ENCODE measurements at regions not wholly inside any gene's neighbourhood (a gene's known extent, or its start where the extent isn't known, plus 50 kb on each side); places are given as distances from the start of the nearest gene placed in this dataset.

GRCh38 chr20:55514531-55514930, 490.8 kb downstream of the CBLN4 start:
- no peaks in the 10 kb centered on the region for H3K9me2 ChIP-seq (ENCODE audit: insufficient read depth)
- peaks cover under 1% of the 10 kb centered on the region; the same call in 1 of the 2 replicates for H3K36me3 ChIP-seq (ENCODE audit: insufficient read depth)
- peaks cover 96% of the 10 kb centered on the region for H3K9me3 Mint-ChIP-seq
- no peaks in the 10 kb centered on the region for H3K4me1 ChIP-seq (ENCODE audit: insufficient read depth)
- no peak overlapping the region for H3K27ac Mint-ChIP-seq
- no peaks in the 10 kb centered on the region for H3K4me1 Mint-ChIP-seq
- no peaks in the 10 kb centered on the region for H3F3A ChIP-seq (replicated peaks; ENCODE audit: low read depth)
- no peaks in the 10 kb centered on the region for H3K27me3 ChIP-seq (ENCODE audit: insufficient read depth)
- ATAC-seq (no peak), DNase-seq (ENCODE audit: low spot score) (no peak)
- H3K36me3 Mint-ChIP-seq (ENCODE audit: low read depth): peaks cover 23% of the 10 kb centered on the region; the same call in 2 of the 3 replicates
- no peak overlapping the region for H3K4me3 Mint-ChIP-seq
- no peaks in the 10 kb centered on the region for H4K20me1 ChIP-seq (replicated peaks; ENCODE audit: insufficient read depth)
- H2AFZ ChIP-seq: no peak overlapping the region
- H3K4me3 ChIP-seq: no peak overlapping the region
- H3K4me2 ChIP-seq: no peak overlapping the region
- TF ChIP-seq ZNF331 (CRISPR knock-in tag; IDR thresholded peaks at IDR 0.05; ENCODE audit: low read depth) (no peak), STAT1 (IDR thresholded peaks at IDR 0.05; ENCODE audit: unreplicated experiment) (no peak), JUNB (IDR thresholded peaks at IDR 0.05; ENCODE audit: unreplicated experiment) (no peak), POLR2AphosphoS5 (IDR thresholded peaks at IDR 0.05; ENCODE audit: low read depth) (no peak), CREB1 (CRISPR knock-in tag; IDR thresholded peaks at IDR 0.05; ENCODE audit: low read depth) (no peak), NANOG (IDR thresholded peaks at IDR 0.05; ENCODE audit: borderline replicate concordance) (no peak), ZNF462 (CRISPR knock-in tag; IDR thresholded peaks at IDR 0.05) (no peak), ZNF114 (CRISPR knock-in tag; IDR thresholded peaks at IDR 0.05) (no peak), ETS1 (IDR thresholded peaks at IDR 0.05) (no peak), EZH2 (IDR thresholded peaks at IDR 0.05; ENCODE audit: low read depth, unreplicated experiment) (no peak), EZH2phosphoT487 (IDR thresholded peaks at IDR 0.05; ENCODE audit: unreplicated experiment) (no peak), REST (IDR thresholded peaks at IDR 0.05; ENCODE audit: unreplicated experiment) (no peak)
- no peak overlapping the region for H3K27ac ChIP-seq (ENCODE audit: low read depth)
- no peaks in the 10 kb centered on the region for H3K79me2 ChIP-seq (replicated peaks; ENCODE audit: insufficient read depth)
- H3K27me3 Mint-ChIP-seq (ENCODE audit: insufficient read depth, low read depth, poor library complexity): peaks cover 4% of the 10 kb centered on the region

Data from GM23338 (cell line).